ENCODE measurements at regions not wholly inside any gene's neighbourhood (a gene's known extent, or its start where the extent isn't known, plus 50 kb on each side); places are given as distances from the start of the nearest gene placed in this dataset.

- H3K9me3 ChIP-seq: no peaks in the 10 kb centered on the region
- TF ChIP-seq RFX5 (IDR thresholded peaks at IDR 0.05; ENCODE audit: low read length): no peak
- no peak for TF ChIP-seq MEF2A (IDR thresholded peaks at IDR 0.05; ENCODE audit: borderline replicate concordance, low read depth)
- TF ChIP-seq NRF1 (IDR thresholded peaks at IDR 0.05; ENCODE audit: low read depth, low read length): no peak
- TF ChIP-seq RCOR1 (IDR thresholded peaks at IDR 0.05; ENCODE audit: low read length): no peak
- no peak for TF ChIP-seq ZBTB33 (IDR thresholded peaks at IDR 0.05; ENCODE audit: borderline replicate concordance, low read depth)
- TF ChIP-seq REST (IDR thresholded peaks at IDR 0.05; ENCODE audit: low read depth, low read length): no peak
- no peak for TF ChIP-seq GATA2 (CRISPR knock-in tag; IDR thresholded peaks at IDR 0.05)
- TF ChIP-seq EZH2phosphoT487 (IDR thresholded peaks at IDR 0.05; ENCODE audit: borderline replicate concordance, low read depth): no peak
- no peak for TF ChIP-seq TEAD4 (IDR thresholded peaks at IDR 0.05; ENCODE audit: borderline replicate concordance, insufficient read depth)
- no peak for TF ChIP-seq JUND (IDR thresholded peaks at IDR 0.05)
- TF ChIP-seq USF2 (IDR thresholded peaks at IDR 0.05; ENCODE audit: borderline replicate concordance, low read depth, low read length): no peak
- no peak for TF ChIP-seq MXI1 (IDR thresholded peaks at IDR 0.05; ENCODE audit: low read depth, low read length)
- TF ChIP-seq MAX (IDR thresholded peaks at IDR 0.05; ENCODE audit: low read depth): no peak
- ChIA-PET CTCF (no interaction called here), POLR2A (no interaction called here)
- H3K27ac ChIP-seq (ENCODE audit: low read depth in 2 of 2, low read length in 1 of 2): no peak overlapping the region
- H3K4me2 ChIP-seq: no peak overlapping the region
- DNase-seq: no peak
- no peaks in the 10 kb centered on the region for H3K4me1 ChIP-seq (ENCODE audit: control insufficient read depth in 1 of 2, insufficient read depth in 2 of 2, low read depth in 1 of 2, low read length in 1 of 2)
- no peaks in the 10 kb centered on the region for H4K20me1 ChIP-seq (ENCODE audit: insufficient read depth)
- no peaks in the 10 kb centered on the region for H3F3A ChIP-seq (replicated peaks; ENCODE audit: insufficient read depth)
- no peak overlapping the region for H3K4me3 ChIP-seq (ENCODE audit: low read depth in 2 of 2, low read length in 1 of 2)
- no peaks in the 10 kb centered on the region for H3K9me2 ChIP-seq
- H3K79me2 ChIP-seq (ENCODE audit: insufficient read depth): no peaks in the 10 kb centered on the region
- WGBS (ENCODE audit: low lambda C conversion rate): 85% methylated on average over 3 of the region's 3 CpGs
- no peak overlapping the region for H3K9ac ChIP-seq
- H3K36me3 ChIP-seq (replicated peaks in 1 of 2; ENCODE audit: control insufficient read depth in 1 of 2, insufficient read depth in 2 of 2, low read length in 1 of 2): no peaks in the 10 kb centered on the region
- H3K27me3 ChIP-seq (ENCODE audit: insufficient read depth): no peaks in the 10 kb centered on the region
- H2AFZ ChIP-seq (ENCODE audit: low read depth): no peak overlapping the region
Observed at GRCh38 chr5:106801554-106801953, 869.2 kb downstream of the EFNA5 start.
